HL-60 (cell line): ENCODE measurements at regions not wholly inside any gene's neighbourhood (a gene's known extent, or its start where the extent isn't known, plus 50 kb on each side); places are given as distances from the start of the nearest gene placed in this dataset.

Experiments used
- DNase-seq, 2 experiments: peaks; one replicate each; pipeline ENCODE4 v3.0.0-alpha.2; 2010 to 2020; ENCODE audit warnings: low read depth in 1 of 2, low spot score in 1 of 2
- H3K27ac ChIP-seq: fragments of 250-450 bp; sonication (Bioruptor Pico); replicated peaks from 2 replicates; pipeline ENCODE4 v1.5.1; 2020; ENCODE audit warnings: mild to moderate bottlenecking, moderate library complexity
- H3K27me3 ChIP-seq: fragments of 250-450 bp; sonication (Bioruptor Pico); 2 replicates; pipeline ENCODE4 v1.5.1; 2021; ENCODE audit warnings: mild to moderate bottlenecking, moderate library complexity; ENCODE audit not compliant: insufficient read depth, poor library complexity, severe bottlenecking
- H3K4me3 ChIP-seq: replicated peaks from 2 replicates; pipeline ENCODE4 v1.5.1; 2011; ENCODE audit warnings: mild to moderate bottlenecking, control low read depth, low read length; ENCODE audit not compliant: insufficient read depth
- GABPA ChIP-seq: IDR thresholded peaks from 2 replicates; pipeline ENCODE4 v1.6.1; 2012; ENCODE audit warnings: low read depth
- POLR2AphosphoS5 ChIP-seq: IDR thresholded peaks from 2 replicates; pipeline ENCODE4 v1.6.1; 2012; ENCODE audit warnings: low read depth
- REST ChIP-seq: IDR thresholded peaks from 2 replicates; pipeline ENCODE4 v1.6.1; 2012; ENCODE audit warnings: low read depth; ENCODE audit not compliant: insufficient replicate concordance
- SPI1 ChIP-seq: IDR thresholded peaks from 2 replicates; pipeline ENCODE4 v1.6.1; 2012; ENCODE audit warnings: low read depth, mild to moderate bottlenecking, borderline replicate concordance
- TF ChIP-seq, protein P1 (sequence below): IDR thresholded peaks from one replicate; pipeline ENCODE4 v1.5.1; 2011; ENCODE audit warnings: low read length, control low read depth, inconsistent platforms; ENCODE audit not compliant: insufficient read depth

DNA sequence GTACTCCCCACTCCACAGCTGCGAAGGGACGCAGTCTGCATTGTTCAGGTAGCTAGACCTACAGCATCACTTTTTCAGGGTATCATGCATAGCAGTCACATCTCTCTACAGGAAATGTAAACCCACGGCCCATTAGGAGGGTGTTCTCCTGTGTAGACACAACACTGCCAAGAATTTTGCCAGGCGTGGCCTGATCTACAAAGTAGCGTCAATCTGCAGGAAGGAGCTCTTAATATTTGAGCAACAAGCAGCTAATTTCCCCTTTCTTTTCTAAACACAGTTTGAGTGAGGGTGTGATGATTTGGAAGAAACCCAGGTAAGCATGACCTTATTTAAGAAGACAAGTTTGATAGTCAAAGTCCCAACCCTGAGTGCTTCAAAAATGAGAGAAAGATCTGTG, 419.0 kb downstream of the GADD45G start:
- H3K27me3 ChIP-seq: no peaks in the 10 kb centered on the region
- TF ChIP-seq GABPA (no peak), SPI1 (no peak), POLR2AphosphoS5 (no peak), REST (no peak)
- TF ChIP-seq, protein P1, sequence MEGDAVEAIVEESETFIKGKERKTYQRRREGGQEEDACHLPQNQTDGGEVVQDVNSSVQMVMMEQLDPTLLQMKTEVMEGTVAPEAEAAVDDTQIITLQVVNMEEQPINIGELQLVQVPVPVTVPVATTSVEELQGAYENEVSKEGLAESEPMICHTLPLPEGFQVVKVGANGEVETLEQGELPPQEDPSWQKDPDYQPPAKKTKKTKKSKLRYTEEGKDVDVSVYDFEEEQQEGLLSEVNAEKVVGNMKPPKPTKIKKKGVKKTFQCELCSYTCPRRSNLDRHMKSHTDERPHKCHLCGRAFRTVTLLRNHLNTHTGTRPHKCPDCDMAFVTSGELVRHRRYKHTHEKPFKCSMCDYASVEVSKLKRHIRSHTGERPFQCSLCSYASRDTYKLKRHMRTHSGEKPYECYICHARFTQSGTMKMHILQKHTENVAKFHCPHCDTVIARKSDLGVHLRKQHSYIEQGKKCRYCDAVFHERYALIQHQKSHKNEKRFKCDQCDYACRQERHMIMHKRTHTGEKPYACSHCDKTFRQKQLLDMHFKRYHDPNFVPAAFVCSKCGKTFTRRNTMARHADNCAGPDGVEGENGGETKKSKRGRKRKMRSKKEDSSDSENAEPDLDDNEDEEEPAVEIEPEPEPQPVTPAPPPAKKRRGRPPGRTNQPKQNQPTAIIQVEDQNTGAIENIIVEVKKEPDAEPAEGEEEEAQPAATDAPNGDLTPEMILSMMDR: no peak
- DNase-seq: no peak
- no peak overlapping the region for H3K4me3 ChIP-seq
- H3K27ac ChIP-seq: no peak overlapping the region

GRCh38 chr9:90024409-90024808, 419.6 kb downstream of the GADD45G start:
- H3K4me3 ChIP-seq: no peak overlapping the region
- H3K27ac ChIP-seq: no peak overlapping the region
- no peaks in the 10 kb centered on the region for H3K27me3 ChIP-seq
- TF ChIP-seq GABPA (no peak), REST (no peak), POLR2AphosphoS5 (no peak), SPI1 (peak; percentile 48; the same call in 1 of the 2 replicates)
- TF ChIP-seq, protein P1: no peak
- DNase-seq: no peak

GRCh38 chr9:90024823-90025222, 420.0 kb downstream of the GADD45G start:
- Histone ChIP-seq H3K4me3 (no peak overlapping the region), H3K27ac (no peak overlapping the region), H3K27me3 (no peaks in the 10 kb centered on the region)
- TF ChIP-seq, protein P1: no peak
- TF ChIP-seq REST: no peak
- no peak for TF ChIP-seq GABPA
- no peak for TF ChIP-seq POLR2AphosphoS5
- TF ChIP-seq SPI1: no peak
- no peak for DNase-seq
